ENCODE measurements at regions not wholly inside any gene's neighbourhood (a gene's known extent, or its start where the extent isn't known, plus 50 kb on each side); places are given as distances from the start of the nearest gene placed in this dataset.
"Not testable (repeated sequence)": the region's sequence is repeated elsewhere in the genome, so short reads cannot be mapped to it uniquely, and the experiment has no call there.

- no peak for DNase-seq
Observed at GRCh38 chr1:232147215-232147614, 482.7 kb downstream of the SIPA1L2 start.

- no peak for DNase-seq
Observed at GRCh38 chr1:232146514-232146913, 483.4 kb downstream of the SIPA1L2 start.

GRCh38 chr1:232145768-232146167 is 484.2 kb downstream of the SIPA1L2 start:
- DNase-seq = no peak

GRCh38 chr1:232144696-232145230 is 485.2 kb downstream of the SIPA1L2 start:
- no peak for DNase-seq

DNA sequence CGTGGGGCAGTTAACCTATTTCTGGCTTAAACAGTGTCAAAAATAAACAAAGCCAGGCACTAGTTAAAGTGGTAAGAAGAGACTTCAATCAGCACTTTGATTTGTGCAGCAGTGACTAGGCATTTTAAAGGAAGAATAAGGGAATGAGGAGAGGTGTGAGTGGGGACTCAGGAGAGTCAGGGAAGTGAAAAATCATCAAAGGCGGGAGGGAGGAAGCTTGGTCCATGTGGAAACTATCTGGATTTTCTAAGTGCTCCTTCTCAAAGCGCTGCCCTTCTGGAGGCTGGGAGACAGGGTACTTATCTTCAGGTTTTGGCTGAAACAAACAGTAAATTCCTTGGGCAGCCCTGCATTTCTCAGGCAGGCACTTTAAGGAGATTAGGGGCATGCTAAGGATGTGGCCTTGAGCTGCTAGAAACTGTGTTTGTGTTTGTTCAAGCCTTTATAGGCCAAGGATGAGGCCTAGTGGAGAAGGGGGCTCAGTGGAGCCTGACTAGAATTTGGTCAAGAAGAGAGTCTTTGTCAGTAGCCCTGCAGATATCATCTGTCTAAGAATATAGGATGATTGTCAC is 486.5 kb downstream of the SIPA1L2 start:
- DNase-seq = no peak

DNA sequence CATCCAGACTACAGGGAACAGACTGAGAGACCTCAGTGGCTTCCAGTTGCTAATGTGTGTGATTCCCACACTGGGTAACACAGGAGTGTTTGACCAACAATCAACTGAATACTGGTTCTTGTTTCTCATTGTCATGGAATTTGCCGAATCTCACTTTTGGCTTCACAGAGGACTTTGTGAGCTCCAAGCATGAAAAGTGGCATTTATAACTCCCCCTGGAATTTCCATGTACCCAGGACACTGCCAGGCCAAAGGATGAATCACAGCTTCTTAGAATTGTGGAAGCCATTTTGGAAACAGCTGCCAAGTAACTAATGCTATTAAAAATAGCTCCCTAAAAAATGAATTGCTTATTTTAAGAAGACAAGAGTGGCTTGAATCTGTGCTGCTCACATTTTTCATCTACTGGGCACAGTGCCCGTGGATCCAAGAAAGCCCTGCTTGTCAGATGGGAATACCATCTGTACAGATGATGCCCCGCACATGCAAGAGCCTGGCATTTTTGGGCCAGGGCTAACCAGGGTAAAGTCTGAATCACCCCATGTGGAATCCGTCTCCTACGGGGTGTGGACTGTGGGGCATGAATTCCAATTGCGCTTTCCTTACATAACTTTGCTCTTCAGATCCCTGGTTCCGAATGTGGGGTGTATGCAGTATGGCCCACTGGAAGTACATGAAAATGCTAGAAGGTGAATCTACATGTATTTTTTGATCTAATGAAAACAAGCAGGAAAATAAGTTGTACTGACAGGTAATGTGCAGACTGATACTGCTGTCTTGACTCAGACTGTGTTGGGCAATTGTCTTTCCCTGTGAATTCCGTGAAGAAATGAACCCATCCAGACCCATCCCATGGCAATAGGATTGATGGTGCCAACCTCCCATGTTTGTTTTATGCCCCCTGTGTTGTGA is 487.3 kb downstream of the SIPA1L2 start:
- DNase-seq = no peak

- not testable (repeated sequence) for DNase-seq
Observed at GRCh38 chr1:232141167-232141448, 488.8 kb downstream of the SIPA1L2 start.

- DNase-seq = no peak
Observed at GRCh38 chr1:232140419-232141166, 489.3 kb downstream of the SIPA1L2 start.

DNA sequence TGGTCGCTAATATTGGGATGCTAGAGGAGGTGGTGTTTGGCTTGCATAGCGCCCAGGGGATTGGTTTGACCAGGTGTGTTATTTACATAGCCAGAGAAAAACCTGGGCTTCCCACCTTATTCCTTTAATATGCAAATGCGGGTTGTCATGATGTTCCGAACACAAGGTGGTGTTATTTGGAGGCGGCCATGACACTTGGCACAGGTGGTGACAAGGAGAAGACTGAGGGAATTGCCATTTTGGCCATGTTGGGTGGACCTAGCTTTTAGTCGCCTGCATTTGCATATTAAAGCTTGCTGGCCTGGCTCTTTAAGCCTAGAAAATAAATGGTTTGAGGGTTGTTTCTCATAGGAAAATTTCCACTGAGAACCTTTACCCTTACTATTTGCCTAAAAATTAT is 490.5 kb downstream of the SIPA1L2 start:
- no peak for DNase-seq

- DNase-seq = no peak
Observed at GRCh38 chr1:232138044-232138443, 491.9 kb downstream of the SIPA1L2 start.

DNA sequence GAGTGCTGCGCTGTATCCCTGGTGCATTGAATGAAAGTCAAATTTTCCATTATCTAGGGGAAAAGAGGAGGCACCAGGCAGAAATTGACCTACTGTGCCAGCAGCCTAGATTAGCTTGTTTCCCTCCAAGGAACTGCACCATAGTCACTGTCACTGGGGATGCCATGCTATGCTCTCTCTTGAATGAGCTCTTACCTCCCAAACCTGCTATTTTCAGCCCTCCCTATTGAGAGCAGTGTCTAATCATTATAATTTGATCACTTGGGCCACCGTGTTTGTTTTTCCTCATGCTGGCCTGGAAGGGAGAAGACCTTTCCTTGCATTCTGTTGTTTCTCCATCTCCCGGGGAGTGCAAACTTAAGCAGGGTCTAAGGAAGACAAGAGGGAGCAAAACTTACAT is 492.9 kb downstream of the SIPA1L2 start:
- DNase-seq = no peak

GRCh38 chr1:232136136-232136535 is 493.8 kb downstream of the SIPA1L2 start:
- DNase-seq = no peak

DNA sequence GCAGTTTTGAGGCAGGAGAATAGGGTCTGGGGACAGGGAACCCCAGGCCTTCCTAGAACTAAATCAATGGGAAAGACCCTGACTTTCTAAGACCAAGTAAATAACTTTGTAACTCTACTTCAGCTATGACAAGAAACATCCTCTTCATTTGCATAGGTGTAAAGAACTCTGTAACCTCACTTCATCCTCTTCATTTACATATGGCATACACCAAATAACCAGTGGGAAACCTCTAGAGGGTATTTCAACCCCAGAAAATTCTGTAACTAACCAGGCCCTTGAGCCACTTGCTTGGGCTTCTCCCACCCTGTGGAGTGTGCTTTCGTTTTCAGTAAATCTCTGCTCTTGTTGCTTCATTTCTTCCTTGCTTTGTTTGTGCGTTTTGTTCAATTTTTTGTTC is 495.6 kb downstream of the SIPA1L2 start:
- DNase-seq = no peak

DNA sequence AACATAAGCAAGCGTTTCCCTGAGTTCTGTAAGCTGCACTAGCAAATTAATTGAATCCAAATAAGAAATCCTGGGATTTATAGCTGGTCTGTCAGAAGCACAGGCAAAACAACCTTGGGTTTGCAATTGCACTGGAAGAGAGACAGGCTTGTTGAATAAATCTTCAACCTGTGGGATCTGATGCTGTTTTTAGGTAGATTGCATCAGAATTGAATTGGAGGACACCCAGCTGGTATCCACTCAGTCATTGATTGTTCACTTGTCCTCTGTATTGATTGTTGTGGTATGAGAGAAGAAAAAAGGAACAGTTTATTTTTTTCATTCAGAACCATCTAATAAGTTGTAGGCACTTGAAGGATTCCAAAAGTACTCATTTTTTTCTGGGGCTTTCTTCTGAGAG is 497.4 kb downstream of the SIPA1L2 start:
- no peak for DNase-seq

DNA sequence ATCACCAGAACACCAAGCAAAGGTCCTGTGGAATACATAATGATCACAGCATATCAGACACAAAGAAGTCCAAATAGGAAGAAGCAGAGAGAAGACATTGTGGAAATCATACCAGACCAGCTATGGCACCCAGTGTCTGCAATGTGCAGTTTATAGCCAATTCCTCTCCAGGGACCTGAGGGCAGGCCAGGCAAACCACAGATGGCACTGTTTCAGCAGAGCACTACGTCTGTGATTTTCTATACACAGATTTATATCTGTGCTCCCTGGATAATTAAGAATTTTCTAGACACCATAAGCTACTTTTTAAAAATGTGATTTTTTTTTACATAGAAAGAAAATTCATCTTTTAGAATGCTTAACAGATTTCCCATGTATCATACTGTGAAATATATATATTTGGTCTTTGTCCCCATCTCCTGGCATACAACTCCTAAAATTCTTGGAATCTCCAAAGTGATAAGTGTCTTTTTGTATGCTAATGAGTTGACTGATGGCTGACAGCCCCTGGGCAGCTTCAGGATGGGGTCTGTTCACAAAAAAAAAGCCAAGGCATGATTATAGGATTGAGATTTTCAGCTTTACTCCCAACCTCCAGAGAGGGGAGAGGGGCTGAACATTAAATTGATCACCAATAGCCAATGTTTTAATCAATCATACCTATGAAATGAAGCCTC is 498.1 kb downstream of the SIPA1L2 start:
- no peak for DNase-seq

DNA sequence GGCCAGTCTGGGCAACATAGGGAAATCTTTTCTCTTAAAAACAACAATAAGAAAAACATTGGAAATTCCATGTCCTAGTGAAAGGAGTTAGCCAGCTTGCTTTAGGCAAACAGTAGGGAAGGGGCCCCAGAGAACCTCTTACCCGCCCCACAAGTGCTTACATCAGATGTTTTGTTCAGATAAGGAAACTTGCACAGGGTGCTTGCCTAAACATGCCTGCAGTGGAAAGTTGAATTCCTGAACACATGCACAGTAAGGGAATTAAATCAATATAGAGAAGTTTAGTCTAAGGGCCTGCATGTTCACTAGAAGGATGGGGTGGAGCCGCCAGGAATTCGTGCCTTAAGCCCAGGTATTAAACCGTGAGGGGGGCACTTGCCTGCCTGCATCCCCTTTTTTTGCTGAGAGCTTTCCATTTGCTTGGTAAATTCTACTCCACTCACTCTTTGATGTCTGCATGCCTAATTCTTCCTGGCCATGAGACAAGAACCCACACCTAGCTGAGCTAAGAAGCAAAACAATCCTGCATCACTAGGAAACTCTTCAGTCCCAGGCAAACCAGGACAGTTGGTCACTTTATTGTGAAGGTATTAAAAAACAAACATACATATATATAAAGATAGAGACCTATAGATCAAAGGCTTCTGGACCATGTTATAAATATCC is 499.0 kb downstream of the SIPA1L2 start:
- no peak for DNase-seq

DNA sequence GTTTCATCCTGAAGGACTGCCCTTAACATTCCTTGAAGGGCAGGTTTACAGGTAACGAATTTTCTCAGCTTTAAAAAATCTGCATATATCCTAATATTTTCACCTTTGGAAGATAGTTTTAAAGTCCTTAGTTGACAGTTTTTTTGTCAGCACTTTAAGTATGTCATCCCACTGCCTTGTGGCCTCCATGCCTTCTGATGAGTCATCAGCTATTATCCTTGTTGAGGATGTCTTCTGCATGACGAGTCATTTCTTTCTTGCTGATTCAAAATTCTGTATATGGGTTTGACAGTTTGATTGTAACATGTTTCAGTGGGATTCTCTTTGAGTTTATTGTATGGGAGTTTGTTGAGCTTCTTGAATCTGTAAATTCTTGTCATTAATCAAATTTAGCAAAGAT is 500.6 kb downstream of the DISC1 start:
- no peak for DNase-seq

- no peak for DNase-seq
Observed at GRCh38 chr1:232123775-232124659, 497.4 kb downstream of the DISC1 start.

- not testable (repeated sequence) for DNase-seq
Observed at GRCh38 chr1:232117903-232118302, 491.3 kb downstream of the DISC1 start.

DNA sequence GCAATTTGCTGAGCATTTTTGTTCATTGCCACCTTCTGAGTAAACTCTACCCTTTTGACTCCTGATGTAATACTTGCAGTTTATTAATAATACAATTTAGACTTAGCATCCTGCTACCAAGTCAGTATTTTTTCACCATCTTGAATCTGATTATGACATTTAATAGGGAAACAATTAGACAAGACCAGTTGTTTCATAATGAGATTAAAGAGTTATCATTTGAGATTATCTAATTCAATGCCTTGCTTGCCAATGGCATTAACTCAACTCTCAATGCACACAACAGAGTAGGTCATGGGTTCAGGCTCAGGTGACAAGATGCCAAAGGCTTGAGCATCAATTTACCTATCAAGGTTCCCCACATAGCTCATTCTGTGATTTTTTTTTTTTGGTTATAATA is 488.4 kb downstream of the DISC1 start:
- no peak for DNase-seq

DNA sequence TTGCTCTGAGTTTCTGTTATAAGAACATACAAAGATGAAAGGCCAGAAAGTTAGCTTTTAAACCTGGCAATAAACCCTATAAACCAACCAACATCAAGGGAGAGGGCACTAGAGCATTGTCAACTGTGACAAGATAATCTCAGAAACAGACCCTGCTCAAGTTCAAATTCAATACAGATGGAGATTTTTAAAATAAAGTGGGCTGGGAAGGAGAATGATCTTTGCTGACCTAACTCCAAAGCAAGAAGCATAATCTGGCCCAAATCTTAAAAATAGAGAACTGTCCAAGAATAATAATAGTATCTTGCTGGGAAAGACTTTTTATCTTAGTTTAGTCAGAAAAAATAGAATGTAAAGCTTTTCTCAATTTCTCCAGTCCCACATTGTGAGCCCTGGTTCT is 485.5 kb downstream of the DISC1 start:
- DNase-seq = no peak

- no peak for DNase-seq
Observed at GRCh38 chr1:232111611-232112010, 485.0 kb downstream of the DISC1 start.
